HepG2 (cell line): ENCODE measurements at regions not wholly inside any gene's neighbourhood (a gene's known extent, or its start where the extent isn't known, plus 50 kb on each side); places are given as distances from the start of the nearest gene placed in this dataset.
A peak's percentile ranks its signal among the peaks of the same experiment; 100 is the strongest.

Experiments used
- ATF7-NPFF ChIP-seq: sonication (generic); formaldehyde crosslinking; IDR thresholded peaks from 2 replicates; pipeline ENCODE4 v1.8.1; 2023; ENCODE audit warnings: mild to moderate bottlenecking, low read depth, missing genetic modification reagents, moderate library complexity
- CBX1 ChIP-seq: IDR thresholded peaks from one replicate; pipeline ENCODE4 v1.6.1; 2016; ENCODE audit warnings: antibody characterized with exemption, low read depth
- CEBPG ChIP-seq: IDR thresholded peaks from 2 replicates; pipeline ENCODE4 v1.6.1; 2016
- CERS6 ChIP-seq: sonication (generic); formaldehyde crosslinking; IDR thresholded peaks from 2 replicates; pipeline ENCODE4 v1.5.0; 2020; ENCODE audit warnings: missing genetic modification reagents
- FOXA3 ChIP-seq: IDR thresholded peaks from 2 replicates; pipeline ENCODE4 v1.6.1; 2016; ENCODE audit warnings: missing genetic modification reagents, missing compliant biosample characterization
- MAFG ChIP-seq: sonication (generic); formaldehyde crosslinking; IDR thresholded peaks from 2 replicates; pipeline ENCODE4 v1.5.1; 2020; ENCODE audit warnings: mild to moderate bottlenecking, missing genetic modification reagents
- MEF2D ChIP-seq: sonication (generic); formaldehyde crosslinking; IDR thresholded peaks from 2 replicates; pipeline ENCODE4 v1.5.1; 2020; ENCODE audit warnings: mild to moderate bottlenecking, missing genetic modification reagents
- NCOA5 ChIP-seq: sonication (generic); formaldehyde crosslinking; IDR thresholded peaks from 2 replicates; pipeline ENCODE4 v1.4.0; 2020; ENCODE audit warnings: missing genetic modification reagents
- PHB2 ChIP-seq: fragments of 450-650 bp; IDR thresholded peaks from 2 replicates; pipeline ENCODE4 v1.6.1; 2018; ENCODE audit not compliant: partially characterized antibody
- ZKSCAN1 ChIP-seq: fragments of 150-350 bp; IDR thresholded peaks from 2 replicates; pipeline ENCODE4 v1.6.1; 2014; ENCODE audit warnings: low read length
- ZNF513 ChIP-seq: sonication (generic); formaldehyde crosslinking; conservative IDR thresholded peaks from 2 replicates; pipeline ENCODE4 v1.5.0; 2020; ENCODE audit warnings: missing genetic modification reagents
- TF ChIP-seq, protein P1 (sequence below): sonication (generic); formaldehyde crosslinking; IDR thresholded peaks from 2 replicates; pipeline ENCODE4 v1.4.0; 2020; ENCODE audit warnings: mild to moderate bottlenecking, missing genetic modification reagents
- TF ChIP-seq, protein P2 (sequence below): IDR thresholded peaks from 2 replicates; pipeline ENCODE4 v1.6.1; 2012; ENCODE audit warnings: inconsistent platforms
- TF ChIP-seq, protein P3 (sequence below): sonication (generic); formaldehyde crosslinking; IDR thresholded peaks from 2 replicates; pipeline ENCODE4 v1.4.0; 2020; ENCODE audit warnings: missing genetic modification reagents, mild to moderate bottlenecking, borderline replicate concordance
- TF ChIP-seq, protein P4 (sequence below): sonication (generic); formaldehyde crosslinking; IDR thresholded peaks from 2 replicates; pipeline ENCODE4 v1.4.0; 2020; ENCODE audit warnings: missing genetic modification reagents

DNA sequence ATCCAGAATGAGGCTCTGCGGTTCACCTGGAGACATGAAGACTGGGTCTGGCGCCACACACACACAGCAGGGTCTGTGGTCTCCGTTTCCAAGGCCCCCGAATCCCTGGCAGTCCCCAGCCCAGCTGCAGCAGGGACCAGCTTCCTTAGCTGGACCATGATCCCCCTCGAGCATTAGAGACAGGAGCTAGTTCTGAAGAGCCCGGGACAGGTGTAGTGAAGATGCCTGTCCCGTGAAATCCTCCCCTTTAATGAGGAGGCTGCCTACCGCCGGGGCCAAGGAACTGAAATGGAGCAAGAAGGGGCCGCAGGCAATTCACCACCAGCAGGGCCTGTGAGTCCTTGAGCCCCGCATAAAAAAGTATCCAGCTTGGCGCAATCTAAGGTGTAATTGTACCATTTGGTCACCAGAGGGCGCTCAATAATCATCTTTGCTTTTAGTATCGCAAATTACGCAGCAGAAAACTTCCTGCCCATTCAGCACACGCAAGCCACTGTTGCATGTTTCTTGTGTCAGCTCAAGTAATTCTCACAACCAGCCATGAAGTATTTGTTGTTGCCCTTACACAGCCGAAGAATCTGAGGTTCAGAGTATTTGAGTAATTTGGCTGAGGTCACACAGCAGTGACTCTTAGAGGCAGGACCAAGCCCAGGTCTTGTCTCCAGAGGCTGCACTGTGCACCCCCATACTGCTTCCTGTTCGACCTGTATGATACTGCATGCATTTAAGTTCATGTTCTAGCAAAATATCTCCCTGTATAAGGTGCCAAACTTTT lies 54.3 kb upstream of the PPP2R5C start (continued):
- no peak for TF ChIP-seq NCOA5
- TF ChIP-seq, protein P1, sequence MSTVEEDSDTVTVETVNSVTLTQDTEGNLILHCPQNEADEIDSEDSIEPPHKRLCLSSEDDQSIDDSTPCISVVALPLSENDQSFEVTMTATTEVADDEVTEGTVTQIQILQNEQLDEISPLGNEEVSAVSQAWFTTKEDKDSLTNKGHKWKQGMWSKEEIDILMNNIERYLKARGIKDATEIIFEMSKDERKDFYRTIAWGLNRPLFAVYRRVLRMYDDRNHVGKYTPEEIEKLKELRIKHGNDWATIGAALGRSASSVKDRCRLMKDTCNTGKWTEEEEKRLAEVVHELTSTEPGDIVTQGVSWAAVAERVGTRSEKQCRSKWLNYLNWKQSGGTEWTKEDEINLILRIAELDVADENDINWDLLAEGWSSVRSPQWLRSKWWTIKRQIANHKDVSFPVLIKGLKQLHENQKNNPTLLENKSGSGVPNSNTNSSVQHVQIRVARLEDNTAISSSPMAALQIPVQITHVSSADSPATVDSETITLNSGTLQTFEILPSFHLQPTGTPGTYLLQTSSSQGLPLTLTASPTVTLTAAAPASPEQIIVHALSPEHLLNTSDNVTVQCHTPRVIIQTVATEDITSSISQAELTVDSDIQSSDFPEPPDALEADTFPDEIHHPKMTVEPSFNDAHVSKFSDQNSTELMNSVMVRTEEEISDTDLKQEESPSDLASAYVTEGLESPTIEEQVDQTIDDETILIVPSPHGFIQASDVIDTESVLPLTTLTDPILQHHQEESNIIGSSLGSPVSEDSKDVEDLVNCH (CRISPR knock-in tag), result no peak
- TF ChIP-seq ZNF513 (CRISPR knock-in tag), result no peak
- TF ChIP-seq, protein P2, sequence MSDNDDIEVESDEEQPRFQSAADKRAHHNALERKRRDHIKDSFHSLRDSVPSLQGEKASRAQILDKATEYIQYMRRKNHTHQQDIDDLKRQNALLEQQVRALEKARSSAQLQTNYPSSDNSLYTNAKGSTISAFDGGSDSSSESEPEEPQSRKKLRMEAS, result 0 out of 2 replicates have a peak, but pooled peaks have one; percentile 1
- TF ChIP-seq FOXA3 (CRISPR knock-in tag), result peak; percentile 28; the same call in 1 of the 2 replicates
- TF ChIP-seq CERS6, result no peak
- peak; percentile 84 for TF ChIP-seq MAFG (CRISPR knock-in tag)
- TF ChIP-seq, protein P3, sequence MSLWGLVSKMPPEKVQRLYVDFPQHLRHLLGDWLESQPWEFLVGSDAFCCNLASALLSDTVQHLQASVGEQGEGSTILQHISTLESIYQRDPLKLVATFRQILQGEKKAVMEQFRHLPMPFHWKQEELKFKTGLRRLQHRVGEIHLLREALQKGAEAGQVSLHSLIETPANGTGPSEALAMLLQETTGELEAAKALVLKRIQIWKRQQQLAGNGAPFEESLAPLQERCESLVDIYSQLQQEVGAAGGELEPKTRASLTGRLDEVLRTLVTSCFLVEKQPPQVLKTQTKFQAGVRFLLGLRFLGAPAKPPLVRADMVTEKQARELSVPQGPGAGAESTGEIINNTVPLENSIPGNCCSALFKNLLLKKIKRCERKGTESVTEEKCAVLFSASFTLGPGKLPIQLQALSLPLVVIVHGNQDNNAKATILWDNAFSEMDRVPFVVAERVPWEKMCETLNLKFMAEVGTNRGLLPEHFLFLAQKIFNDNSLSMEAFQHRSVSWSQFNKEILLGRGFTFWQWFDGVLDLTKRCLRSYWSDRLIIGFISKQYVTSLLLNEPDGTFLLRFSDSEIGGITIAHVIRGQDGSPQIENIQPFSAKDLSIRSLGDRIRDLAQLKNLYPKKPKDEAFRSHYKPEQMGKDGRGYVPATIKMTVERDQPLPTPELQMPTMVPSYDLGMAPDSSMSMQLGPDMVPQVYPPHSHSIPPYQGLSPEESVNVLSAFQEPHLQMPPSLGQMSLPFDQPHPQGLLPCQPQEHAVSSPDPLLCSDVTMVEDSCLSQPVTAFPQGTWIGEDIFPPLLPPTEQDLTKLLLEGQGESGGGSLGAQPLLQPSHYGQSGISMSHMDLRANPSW (CRISPR knock-in tag), result no peak
- TF ChIP-seq CBX1, result no peak
- no peak for TF ChIP-seq PHB2
- TF ChIP-seq, protein P4, sequence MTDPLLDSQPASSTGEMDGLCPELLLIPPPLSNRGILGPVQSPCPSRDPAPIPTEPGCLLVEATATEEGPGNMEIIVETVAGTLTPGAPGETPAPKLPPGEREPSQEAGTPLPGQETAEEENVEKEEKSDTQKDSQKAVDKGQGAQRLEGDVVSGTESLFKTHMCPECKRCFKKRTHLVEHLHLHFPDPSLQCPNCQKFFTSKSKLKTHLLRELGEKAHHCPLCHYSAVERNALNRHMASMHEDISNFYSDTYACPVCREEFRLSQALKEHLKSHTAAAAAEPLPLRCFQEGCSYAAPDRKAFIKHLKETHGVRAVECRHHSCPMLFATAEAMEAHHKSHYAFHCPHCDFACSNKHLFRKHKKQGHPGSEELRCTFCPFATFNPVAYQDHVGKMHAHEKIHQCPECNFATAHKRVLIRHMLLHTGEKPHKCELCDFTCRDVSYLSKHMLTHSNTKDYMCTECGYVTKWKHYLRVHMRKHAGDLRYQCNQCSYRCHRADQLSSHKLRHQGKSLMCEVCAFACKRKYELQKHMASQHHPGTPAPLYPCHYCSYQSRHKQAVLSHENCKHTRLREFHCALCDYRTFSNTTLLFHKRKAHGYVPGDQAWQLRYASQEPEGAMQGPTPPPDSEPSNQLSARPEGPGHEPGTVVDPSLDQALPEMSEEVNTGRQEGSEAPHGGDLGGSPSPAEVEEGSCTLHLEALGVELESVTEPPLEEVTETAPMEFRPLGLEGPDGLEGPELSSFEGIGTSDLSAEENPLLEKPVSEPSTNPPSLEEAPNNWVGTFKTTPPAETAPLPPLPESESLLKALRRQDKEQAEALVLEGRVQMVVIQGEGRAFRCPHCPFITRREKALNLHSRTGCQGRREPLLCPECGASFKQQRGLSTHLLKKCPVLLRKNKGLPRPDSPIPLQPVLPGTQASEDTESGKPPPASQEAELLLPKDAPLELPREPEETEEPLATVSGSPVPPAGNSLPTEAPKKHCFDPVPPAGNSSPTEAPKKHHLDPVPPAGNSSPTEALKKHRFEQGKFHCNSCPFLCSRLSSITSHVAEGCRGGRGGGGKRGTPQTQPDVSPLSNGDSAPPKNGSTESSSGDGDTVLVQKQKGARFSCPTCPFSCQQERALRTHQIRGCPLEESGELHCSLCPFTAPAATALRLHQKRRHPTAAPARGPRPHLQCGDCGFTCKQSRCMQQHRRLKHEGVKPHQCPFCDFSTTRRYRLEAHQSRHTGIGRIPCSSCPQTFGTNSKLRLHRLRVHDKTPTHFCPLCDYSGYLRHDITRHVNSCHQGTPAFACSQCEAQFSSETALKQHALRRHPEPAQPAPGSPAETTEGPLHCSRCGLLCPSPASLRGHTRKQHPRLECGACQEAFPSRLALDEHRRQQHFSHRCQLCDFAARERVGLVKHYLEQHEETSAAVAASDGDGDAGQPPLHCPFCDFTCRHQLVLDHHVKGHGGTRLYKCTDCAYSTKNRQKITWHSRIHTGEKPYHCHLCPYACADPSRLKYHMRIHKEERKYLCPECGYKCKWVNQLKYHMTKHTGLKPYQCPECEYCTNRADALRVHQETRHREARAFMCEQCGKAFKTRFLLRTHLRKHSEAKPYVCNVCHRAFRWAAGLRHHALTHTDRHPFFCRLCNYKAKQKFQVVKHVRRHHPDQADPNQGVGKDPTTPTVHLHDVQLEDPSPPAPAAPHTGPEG (CRISPR knock-in tag), result no peak
- TF ChIP-seq CEBPG (CRISPR knock-in tag), result peak; percentile 73
- no peak for TF ChIP-seq MEF2D (CRISPR knock-in tag)
- TF ChIP-seq ZKSCAN1, result no peak
- no peak for TF ChIP-seq ATF7-NPFF (CRISPR knock-in tag)
